GM21528 (cell line): ENCODE measurements at regions not wholly inside any gene's neighbourhood (a gene's known extent, or its start where the extent isn't known, plus 50 kb on each side); places are given as distances from the start of the nearest gene placed in this dataset.
A peak's percentile ranks its signal among the peaks of the same experiment; 100 is the strongest.
"Not testable (repeated sequence)": the region's sequence is repeated elsewhere in the genome, so short reads cannot be mapped to it uniquely, and the experiment has no call there.

Experiments
- ATAC-seq: cut with Tn5 transposase; IDR thresholded peaks from one replicate; pipeline ENCODE4 v1.9.1; 2021; ENCODE audit warnings: mild to moderate bottlenecking, moderate library complexity; ENCODE audit not compliant: unreplicated experiment, low FRiP score

DNA sequence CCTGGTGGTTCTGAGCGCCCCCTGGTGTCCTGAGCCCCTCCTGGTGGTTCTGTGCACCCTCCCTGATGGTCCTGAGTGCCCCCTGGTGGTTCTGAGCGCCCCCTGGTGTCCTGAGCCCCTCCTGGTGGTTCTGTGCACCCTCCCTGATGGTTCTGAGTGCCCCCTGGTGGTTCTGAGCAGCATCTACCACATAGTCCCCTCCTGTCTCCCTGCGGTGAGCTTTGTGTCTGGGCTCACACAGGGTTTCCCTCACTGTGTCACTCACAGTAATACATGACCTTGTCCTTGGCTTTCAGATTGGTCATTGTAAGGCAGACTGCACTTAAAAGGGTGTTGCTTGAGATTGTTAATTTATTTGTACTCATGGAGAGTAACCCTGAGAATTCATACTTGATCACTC lies 474.9 kb downstream of the TMEM121 start:
- ATAC-seq: not testable (repeated sequence)

DNA sequence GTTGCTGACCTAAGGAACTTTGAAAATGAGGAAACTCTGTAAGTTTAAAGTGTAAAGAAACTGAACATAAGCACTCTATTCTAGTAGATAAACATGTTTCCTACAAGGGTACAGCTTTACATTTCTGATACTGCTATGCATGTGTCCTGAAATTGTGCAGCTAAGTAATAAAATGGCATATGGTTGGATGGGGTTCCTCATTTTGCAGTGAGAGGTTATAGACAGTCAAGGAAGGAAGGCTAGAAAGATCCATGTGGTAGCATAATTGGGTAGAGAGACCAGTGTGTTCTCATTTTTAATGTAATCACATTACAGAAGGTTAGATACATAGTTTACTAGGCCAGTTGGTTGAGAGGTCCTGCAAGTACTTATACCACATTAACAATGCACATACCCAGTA lies 477.0 kb downstream of the TMEM121 start:
- ATAC-seq: no peak

DNA sequence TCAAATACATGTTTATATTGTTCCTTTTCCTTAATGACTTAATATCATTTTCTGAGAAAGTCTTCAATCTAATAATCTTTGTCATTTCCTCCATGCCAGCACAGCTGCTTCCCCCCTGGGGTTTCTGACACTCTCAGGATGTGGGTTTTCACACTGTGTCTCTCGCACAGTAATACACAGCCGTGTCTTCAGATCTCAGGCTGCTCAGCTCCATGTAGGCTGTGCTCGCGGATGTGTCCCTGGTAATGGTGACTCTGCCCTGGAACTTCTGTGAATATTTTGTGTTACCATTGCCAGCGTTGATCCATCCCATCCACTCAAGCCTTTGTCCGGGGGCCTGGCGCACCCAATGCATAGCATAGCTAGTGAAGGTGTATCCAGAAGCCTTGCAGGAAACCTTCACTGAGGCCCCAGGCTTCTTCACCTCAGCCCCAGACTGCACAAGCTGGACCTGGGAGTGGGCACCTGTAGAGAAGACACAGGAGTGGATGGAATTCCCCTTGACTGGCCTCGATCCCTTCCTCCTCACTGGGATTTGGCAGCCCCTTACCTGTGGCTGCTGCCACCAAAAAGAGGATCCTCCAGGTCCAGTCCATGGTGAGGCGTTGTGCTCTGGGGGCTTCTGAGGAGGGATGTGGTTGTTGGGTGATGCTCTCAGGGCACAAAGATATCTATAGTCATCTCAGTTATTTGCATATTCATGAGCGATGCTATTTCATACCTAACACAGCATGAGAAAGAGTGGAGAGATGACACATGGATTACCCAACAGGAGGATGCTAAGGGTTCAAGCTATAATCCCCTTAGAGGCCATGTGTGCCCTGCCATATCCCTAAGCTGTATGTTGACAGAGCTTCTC lies 478.8 kb downstream of the TMEM121 start:
- peak; percentile 50 for ATAC-seq

DNA sequence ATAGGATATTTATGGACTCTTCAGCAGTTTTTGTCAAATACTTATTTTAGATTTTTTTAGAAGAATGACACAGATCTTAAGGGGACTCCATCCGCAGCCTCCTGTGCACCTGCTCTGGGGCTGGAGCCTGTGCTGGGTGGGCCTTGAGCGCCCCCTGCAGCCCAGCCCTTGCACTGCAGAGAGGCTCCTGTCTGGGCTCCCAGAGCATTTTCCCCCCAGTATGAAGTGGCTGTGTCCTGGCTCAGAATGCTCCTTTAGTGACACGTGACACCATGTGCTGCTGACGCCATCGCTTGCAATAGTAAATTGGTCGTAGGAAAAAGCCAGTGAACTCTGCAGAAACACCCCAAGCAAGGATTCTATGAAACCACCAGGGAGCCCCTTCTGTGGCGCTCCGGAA lies 479.7 kb downstream of the TMEM121 start:
- ATAC-seq: not testable (repeated sequence)

DNA sequence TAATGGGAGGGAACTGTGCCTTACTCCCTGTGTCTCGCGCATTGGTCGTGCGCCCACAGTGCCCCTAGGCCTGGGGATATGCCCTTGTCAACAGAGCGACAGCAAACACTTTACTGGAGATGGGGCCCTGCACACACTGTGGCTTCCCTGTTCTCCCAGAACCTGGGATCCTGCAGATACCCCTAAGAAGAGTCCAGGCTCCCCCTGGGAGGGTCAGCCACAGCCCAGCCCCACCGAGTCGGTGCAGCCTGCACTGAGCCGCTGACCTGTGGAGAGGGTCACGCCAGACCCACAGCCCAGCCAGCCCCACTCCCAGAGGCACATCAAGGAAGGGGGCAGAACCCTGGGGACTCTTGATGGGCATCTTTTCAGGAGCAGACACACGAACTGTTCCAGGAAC lies 480.3 kb downstream of the TMEM121 start:
- not testable (repeated sequence) for ATAC-seq

DNA sequence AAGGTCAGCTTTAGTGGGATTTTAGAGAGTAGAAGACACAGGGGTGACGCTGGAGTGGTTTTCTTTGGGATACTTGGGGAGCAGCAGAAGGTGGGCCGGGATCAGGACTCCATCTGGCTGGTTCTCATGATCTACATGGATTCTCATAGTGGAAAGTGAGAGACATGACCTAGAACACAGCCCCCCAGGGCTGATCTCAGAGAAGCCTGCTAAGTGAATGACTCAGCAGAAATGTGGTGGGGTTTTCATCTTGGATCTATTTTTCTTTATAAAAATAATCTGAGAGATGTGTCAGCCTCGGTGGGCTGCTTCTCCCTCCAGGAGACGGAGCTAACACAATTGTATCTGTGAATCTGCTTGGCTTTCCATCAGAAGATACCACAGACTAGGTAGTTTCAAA lies 484.4 kb downstream of the TMEM121 start:
- no peak for ATAC-seq

DNA sequence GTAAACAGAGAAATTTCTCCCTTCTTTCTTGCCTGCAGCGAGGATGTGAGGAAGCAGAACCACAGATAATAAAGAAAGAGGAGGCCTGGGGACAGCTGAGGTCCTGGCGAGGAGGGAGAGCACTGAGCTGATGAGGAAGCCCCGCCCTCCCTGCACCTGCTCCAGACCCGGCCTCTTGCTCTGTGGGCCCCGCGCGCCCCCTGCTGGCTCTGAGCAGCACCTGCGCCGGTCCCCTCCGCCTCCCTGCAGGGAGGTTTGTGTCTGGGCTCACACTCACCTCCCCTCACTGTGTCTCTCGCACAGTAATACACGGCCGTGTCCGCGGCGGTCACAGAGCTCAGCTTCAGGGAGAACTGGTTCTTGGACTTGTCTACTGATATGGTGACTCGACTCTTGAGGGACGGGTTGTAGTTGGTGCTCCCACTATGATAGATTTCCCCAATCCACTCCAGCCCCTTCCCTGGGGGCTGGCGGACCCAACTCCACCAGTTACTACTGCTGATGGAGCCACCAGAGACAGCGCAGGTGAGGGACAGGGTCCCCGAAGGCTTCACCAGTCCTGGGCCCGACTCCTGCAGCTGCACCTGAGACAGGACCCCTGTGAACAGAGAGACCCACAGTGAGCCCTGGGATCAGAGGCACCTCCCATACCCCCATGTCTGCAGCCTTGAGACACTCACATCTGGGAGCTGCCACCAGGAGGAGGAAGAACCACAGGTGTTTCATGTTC lies 485.4 kb downstream of the TMEM121 start:
- ATAC-seq: not testable (repeated sequence)

DNA sequence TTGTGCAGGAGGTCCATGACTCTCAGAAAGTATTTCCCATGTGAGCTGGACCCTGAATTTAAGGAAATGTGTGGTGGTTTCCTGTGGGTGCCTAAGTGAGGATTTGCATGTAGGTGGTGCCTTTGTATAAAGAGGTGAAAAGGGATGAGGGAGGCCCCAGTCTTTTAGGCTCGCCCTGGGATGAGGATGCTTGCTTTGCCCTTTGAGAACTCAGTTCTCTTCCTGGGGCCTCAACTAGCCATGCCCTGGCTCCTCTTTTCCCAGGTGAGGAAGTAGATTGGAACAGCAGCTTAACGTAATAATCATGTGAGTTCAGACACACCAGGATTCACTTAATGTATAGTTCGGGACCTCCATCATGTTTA lies 486.0 kb downstream of the TMEM121 start:
- not testable (repeated sequence) for ATAC-seq

DNA sequence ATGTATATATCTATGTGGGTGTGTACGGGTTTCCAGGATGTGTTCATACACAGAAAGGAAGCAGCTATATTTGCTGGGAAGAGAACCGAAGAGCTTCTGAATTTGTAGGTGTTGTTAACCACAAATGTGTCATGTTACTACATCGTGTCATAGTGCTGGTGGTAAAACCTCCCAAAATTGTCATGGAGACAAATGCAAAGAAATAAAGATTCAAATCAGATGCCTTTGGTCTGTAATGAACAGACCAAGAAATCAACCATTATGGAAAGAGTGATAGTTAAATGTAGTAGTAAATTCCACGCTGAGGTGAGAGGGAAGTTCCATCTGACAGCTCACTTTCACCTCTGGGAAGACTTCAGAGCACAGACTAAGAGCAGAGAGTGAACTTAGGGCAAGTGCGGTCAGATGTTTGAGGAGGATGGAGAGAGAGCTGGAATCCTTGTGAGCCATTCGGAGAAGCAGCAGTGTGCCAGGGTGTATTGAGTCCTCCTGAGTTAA lies 487.5 kb downstream of the TMEM121 start:
- ATAC-seq: no peak

DNA sequence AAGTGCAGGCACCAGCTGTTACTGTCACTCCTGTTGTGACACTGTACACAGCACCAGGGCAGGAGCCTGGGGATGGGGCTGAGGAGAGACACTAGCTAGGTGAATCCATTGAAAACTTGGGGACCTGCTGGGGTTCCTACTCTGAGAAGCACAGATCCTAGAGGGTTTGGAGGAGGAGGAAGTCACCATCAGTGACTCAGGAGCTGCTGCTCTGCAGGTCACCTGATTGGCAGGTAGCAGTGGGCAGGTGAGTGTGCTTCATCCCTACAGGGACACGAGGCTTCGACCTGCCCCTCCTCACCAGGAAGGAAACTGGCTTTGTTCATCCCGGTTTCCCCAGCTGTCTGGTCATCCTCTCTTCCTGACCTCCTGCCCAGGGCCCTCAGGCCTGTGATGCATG lies 491.6 kb downstream of the TMEM121 start:
- not testable (repeated sequence) for ATAC-seq

DNA sequence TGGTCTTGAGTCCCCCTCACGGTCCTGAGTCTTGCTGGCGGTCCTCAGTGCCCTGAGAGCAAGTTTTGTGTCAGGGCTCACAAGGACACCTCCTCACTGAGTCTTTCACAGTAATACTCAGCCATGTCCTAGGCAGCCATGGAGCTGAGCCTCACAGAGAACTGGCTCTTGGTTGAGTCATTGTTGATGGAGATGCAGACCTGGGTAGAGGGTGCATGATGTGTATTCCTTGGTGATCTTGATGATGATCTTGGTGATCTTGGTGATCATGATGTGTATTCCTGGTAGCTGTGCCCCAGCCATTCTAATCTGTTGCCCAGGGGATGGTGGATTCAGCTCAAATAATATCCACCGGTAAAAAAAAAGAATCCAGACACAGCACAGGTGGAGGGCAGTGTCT lies 495.4 kb downstream of the TMEM121 start:
- ATAC-seq: no peak

DNA sequence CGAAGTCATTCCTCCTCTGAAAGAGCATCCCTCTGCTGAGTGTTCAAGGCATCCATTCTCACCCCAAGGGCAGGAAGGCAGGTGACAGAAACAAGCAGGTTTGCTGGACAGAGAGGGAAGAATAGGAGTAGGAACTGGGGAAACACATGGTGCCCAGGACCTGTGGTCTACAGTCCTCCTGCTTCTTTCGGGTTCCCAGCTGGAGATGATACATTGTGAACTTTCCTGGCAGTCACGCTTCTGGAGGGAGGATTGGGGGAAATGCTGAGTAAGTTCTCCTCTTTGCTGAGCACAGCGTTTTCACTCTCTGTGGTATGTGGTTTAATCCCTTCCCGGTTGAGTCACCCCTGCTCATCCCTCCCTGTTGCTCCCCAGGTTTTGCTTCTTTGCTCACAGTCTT lies 496.3 kb downstream of the TMEM121 start:
- not testable (repeated sequence) for ATAC-seq

DNA sequence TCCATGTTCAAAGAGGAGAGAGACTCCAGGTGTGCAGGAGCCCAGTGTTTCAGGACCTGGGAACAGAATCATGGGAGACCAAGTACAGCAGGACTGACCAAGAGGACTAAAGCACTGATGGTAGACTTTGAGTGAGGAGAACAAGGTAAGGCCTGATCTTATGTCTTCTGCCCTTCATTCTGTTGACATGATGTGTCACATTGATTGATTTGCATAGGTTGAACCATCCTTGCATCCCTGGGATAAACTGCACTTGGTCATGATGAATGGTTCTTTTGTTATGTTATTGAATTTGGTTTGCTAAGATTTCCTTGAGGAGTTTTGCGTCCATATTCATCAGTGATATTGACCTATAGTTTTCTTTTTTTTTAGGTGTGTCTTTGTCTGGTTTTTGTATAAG lies 497.0 kb downstream of the TMEM121 start:
- ATAC-seq: no peak

DNA sequence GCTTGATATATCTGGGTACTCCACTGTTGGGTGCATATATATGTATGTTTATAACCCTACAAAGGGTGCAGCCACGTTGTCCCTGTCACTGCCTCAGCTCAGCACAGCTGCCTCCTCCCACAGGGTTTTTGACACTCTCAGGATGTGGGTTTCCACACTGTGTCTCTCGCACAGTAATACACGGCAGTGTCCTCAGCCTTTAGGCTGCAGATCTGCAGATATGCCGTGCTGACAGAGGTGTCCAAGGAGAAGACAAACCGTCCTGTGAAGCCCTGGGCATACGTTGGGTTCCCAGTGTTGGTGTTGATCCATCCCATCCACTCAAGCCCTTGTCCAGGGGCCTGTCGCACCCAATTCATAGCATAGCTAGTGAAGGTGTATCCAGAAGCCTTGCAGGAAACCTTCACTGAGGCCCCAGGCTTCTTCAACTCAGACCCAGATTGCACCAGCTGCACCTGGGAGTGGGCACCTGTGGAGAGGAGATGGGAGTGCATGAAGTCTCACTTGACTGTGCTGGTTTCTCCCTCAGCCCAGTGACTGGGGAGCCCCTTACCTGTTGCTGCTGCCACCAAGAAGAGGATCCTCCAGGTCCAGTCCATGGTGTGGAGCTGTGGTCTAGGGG lies 498.7 kb downstream of the TMEM121 start:
- ATAC-seq: no peak

DNA sequence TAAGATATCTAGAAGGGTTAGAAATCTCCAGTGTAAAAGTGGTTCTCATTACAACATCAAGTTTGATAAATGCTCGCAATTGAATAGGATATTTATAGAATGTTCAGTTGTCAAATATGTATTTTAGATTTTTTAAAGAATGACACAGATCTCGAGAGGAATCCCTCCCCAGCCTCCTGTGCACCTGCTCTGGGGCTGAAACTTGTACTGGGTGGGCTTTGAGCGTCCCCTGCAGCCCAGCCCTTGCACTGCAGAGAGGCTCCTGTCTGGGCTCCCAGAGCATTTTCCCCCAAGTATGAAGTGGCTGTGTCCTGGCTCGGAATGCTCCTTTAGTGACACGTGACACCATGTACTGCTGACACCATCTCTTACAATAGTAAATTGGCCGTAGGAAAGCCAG lies 499.6 kb downstream of the TMEM121 start:
- ATAC-seq: no peak

DNA sequence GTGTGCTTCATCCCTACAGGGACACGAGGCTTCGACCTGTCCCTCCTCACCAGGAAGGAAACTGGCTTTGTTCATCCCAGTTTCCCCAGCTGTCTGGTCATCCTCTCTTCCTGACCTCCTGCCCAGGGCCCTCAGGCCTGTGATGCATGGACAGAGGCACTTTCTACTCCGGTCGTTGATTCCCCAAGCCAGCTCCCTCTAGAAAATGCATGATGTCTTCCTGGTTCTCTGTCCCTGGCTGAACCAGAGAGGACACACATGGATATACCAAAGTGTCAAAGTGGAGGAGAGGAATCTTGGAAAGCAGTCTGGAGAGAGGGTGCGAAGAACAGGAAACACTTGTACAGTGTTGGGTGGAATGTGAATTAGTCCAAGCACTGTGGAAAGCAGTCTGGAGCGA lies 501.4 kb downstream of the TMEM121 start:
- ATAC-seq: not testable (repeated sequence)

DNA sequence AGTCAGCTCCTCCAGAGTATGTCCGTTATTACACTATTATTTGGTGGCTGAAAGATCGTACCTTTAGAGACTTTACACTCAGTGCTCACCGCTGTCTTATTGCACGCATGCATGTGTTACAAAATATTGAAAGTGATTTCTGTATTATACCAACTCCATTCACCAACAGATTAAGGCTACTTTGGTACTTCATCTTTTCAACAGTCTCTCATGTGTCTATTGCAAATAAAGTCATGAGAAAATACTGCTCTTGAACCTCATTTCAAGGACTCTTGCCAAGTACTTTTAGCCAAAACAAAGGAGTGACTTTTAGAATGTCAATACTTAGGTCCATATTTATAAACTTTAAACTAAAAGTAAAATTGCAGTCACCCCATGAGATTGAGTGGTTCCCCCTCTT lies 503.6 kb downstream of the TMEM121 start:
- ATAC-seq: no peak

DNA sequence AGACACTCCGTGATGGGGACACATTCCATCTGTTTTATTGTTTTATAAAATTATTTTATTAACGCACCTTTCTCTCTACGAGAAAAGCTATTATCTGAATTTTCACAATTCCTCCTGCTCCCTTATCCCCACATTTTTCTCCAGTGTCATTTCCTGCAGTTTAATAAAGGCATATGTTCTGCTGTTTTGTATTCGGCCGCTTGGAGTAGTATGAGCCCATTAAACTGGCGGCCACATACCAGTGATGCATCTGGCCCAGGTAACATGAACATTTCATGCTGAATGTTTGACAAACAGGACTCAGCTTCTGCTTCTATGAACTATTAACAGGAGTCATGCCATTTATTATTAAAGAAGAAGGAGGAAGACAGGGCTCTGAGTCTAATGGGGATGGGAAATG lies 511.0 kb downstream of the TMEM121 start:
- ATAC-seq: no peak

DNA sequence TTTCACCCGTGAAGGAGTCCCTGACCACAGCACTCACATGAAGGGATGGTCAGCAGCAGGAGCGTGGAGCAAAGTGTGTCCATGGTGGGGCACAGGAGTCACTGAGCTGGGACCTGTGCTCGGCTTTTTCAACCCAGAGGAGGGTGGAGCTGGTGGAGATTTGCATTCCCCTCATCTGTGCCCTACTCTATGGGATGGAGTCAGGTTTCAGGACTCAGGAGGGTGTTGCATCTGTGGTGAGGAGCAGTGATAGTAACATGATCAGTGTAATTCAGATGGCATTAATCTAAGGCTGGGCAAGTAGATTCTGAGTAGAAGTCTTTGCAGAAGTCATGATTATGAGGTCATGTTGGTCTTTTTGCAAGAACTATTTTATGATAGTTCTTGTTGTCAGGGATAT lies 511.9 kb downstream of the TMEM121 start:
- no peak for ATAC-seq

DNA sequence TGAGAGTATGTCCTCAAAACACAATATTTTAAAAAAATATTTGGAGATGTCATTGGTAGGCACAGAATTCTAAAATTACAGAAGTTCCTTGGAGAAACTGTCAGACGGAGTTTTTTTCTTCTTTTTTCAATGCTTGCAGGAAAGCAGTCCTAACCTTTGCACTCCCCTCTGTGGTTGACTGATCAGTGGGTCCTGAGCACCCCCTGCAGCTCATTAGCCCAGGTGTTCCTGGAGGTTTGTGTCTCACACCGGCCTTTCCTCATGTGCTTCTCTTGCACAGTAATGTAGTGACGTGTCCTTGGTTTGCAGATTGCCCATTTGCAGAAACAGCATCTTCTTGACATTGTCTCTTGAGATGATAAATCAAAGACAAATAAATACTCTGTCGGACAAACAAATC lies 513.0 kb downstream of the TMEM121 start:
- ATAC-seq: no peak

DNA sequence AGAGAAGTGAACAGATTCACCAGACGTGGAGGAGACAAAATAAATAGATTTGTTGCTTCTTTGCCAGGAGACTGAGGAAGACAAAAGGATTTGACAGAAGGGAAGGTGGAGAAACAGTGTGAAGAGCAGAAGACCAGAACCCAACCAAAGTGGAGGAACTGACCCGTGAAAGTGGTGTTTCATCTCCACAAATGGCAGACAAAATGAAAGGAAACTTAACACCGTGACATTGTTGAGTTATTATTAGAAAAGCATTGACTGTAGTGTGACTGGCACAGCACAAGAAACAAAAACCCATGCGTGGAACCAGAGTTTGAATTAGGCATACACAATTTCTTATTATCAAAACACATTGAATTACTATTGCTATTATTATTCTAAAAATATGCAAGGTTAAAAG lies 518.1 kb downstream of the TMEM121 start:
- no peak for ATAC-seq
